ENCODE measurements at regions not wholly inside any gene's neighbourhood (a gene's known extent, or its start where the extent isn't known, plus 50 kb on each side); places are given as distances from the start of the nearest gene placed in this dataset.

GRCh38 chr14:30142216-30142615, 214.6 kb upstream of the PRKD1 start:
- DNase-seq (ENCODE audit: low read depth in 1 of 2, low spot score in 1 of 2), result no peak
- TF ChIP-seq CTCF (IDR thresholded peaks at IDR 0.05; ENCODE audit: insufficient read depth, low read length) (no peak), POLR2AphosphoS5 (IDR thresholded peaks at IDR 0.05; ENCODE audit: low read depth) (no peak), SPI1 (IDR thresholded peaks at IDR 0.05; ENCODE audit: borderline replicate concordance, low read depth) (no peak), GABPA (IDR thresholded peaks at IDR 0.05; ENCODE audit: low read depth) (no peak)
- TF ChIP-seq, protein P1, sequence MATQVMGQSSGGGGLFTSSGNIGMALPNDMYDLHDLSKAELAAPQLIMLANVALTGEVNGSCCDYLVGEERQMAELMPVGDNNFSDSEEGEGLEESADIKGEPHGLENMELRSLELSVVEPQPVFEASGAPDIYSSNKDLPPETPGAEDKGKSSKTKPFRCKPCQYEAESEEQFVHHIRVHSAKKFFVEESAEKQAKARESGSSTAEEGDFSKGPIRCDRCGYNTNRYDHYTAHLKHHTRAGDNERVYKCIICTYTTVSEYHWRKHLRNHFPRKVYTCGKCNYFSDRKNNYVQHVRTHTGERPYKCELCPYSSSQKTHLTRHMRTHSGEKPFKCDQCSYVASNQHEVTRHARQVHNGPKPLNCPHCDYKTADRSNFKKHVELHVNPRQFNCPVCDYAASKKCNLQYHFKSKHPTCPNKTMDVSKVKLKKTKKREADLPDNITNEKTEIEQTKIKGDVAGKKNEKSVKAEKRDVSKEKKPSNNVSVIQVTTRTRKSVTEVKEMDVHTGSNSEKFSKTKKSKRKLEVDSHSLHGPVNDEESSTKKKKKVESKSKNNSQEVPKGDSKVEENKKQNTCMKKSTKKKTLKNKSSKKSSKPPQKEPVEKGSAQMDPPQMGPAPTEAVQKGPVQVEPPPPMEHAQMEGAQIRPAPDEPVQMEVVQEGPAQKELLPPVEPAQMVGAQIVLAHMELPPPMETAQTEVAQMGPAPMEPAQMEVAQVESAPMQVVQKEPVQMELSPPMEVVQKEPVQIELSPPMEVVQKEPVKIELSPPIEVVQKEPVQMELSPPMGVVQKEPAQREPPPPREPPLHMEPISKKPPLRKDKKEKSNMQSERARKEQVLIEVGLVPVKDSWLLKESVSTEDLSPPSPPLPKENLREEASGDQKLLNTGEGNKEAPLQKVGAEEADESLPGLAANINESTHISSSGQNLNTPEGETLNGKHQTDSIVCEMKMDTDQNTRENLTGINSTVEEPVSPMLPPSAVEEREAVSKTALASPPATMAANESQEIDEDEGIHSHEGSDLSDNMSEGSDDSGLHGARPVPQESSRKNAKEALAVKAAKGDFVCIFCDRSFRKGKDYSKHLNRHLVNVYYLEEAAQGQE (IDR thresholded peaks at IDR 0.05; ENCODE audit: insufficient replicate concordance, low read depth), result no peak
- H3K27me3 ChIP-seq (ENCODE audit: insufficient read depth, poor library complexity, severe bottlenecking), result no peaks in the 10 kb centered on the region
- no peak overlapping the region for H3K27ac ChIP-seq (replicated peaks)
- H3K4me3 ChIP-seq (replicated peaks; ENCODE audit: insufficient read depth, low read length), result no peak overlapping the region

- Histone ChIP-seq H3K27me3 (ENCODE audit: insufficient read depth, poor library complexity, severe bottlenecking) (no peaks in the 10 kb centered on the region), H3K27ac (replicated peaks) (no peak overlapping the region), H3K4me3 (replicated peaks; ENCODE audit: insufficient read depth, low read length) (no peak overlapping the region)
- no peak for DNase-seq (ENCODE audit: low read depth in 1 of 2, low spot score in 1 of 2)
- no peak for TF ChIP-seq GABPA (IDR thresholded peaks at IDR 0.05; ENCODE audit: low read depth)
Observed at GRCh38 chr14:30143627-30144026, 216.0 kb upstream of the PRKD1 start.

- H3K4me3 ChIP-seq (replicated peaks; ENCODE audit: insufficient read depth, low read length), result no peak overlapping the region
- TF ChIP-seq GABPA (IDR thresholded peaks at IDR 0.05; ENCODE audit: low read depth) (no peak), SPI1 (IDR thresholded peaks at IDR 0.05; ENCODE audit: borderline replicate concordance, low read depth) (no peak), CTCF (IDR thresholded peaks at IDR 0.05; ENCODE audit: insufficient read depth, low read length) (no peak), POLR2AphosphoS5 (IDR thresholded peaks at IDR 0.05; ENCODE audit: low read depth) (no peak)
- TF ChIP-seq, protein P1 (IDR thresholded peaks at IDR 0.05; ENCODE audit: insufficient replicate concordance, low read depth), result no peak
Observed at GRCh38 chr14:30153717-30154116, 226.1 kb upstream of the PRKD1 start.

DNA sequence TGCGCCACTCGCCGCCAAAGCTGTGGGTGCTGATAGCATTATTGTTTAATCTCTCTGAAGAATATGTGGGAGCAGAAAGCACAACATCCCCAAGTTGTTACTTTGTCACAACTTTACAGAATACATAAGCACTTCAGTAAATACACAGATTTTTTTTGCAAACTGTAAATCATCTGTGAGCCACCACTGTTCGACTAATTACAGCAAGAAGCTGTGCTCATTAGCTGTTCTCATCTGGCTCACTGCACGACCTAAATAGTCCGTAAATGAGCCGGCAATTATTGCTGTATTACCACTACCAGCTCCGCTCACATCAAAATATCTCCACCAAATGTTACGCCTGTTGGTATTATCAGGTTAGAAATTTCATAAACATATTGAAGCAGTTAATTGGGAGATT, 228.9 kb upstream of the PRKD1 start:
- H3K4me3 ChIP-seq (replicated peaks; ENCODE audit: insufficient read depth, low read length), result no peak overlapping the region
- DNase-seq (ENCODE audit: low read depth in 1 of 2, low spot score in 1 of 2), result no peak
- no peak overlapping the region for H3K27ac ChIP-seq (replicated peaks)
- TF ChIP-seq POLR2AphosphoS5 (IDR thresholded peaks at IDR 0.05; ENCODE audit: low read depth) (no peak), SPI1 (IDR thresholded peaks at IDR 0.05; ENCODE audit: borderline replicate concordance, low read depth) (no peak), GABPA (IDR thresholded peaks at IDR 0.05; ENCODE audit: low read depth) (no peak), CTCF (IDR thresholded peaks at IDR 0.05; ENCODE audit: insufficient read depth, low read length) (no peak)
- TF ChIP-seq, protein P1 (IDR thresholded peaks at IDR 0.05; ENCODE audit: insufficient replicate concordance, low read depth), result no peak
- H3K27me3 ChIP-seq (ENCODE audit: insufficient read depth, poor library complexity, severe bottlenecking), result no peaks in the 10 kb centered on the region

More at GRCh38 chr14:30153717-30154116, 226.1 kb upstream of the PRKD1 start:
- H3K27me3 ChIP-seq (ENCODE audit: insufficient read depth, poor library complexity, severe bottlenecking), result no peaks in the 10 kb centered on the region
- no peak for DNase-seq (ENCODE audit: low read depth in 1 of 2, low spot score in 1 of 2)
- H3K27ac ChIP-seq (replicated peaks), result no peak overlapping the region

All from HL-60 (cell line).